Vagina (tissue), 2 donors: ENCODE measurements at regions not wholly inside any gene's neighbourhood (a gene's known extent, or its start where the extent isn't known, plus 50 kb on each side); places are given as distances from the start of the nearest gene placed in this dataset.
"Not testable (repeated sequence)": the region's sequence is repeated elsewhere in the genome, so short reads cannot be mapped to it uniquely, and the experiment has no call there.

Experiments used
- CTCF ChIP-seq, 3 experiments: fragments of 450-650 bp in 2 of 3; fragments of 200-600 bp in 1 of 3; sonication (generic) in 1 of 3; IDR thresholded peaks; one replicate each; pipeline ENCODE4 v1.5.1; 2017 to 2019; ENCODE audit warnings: antibody characterized with exemption in 3 of 3, mild to moderate bottlenecking in 2 of 3, moderate library complexity in 2 of 3
- POLR2A ChIP-seq, 2 donors: fragments of 450-650 bp; IDR thresholded peaks; one replicate each; pipeline ENCODE4 v1.6.1; 2017; ENCODE audit warnings: antibody characterized with exemption in 2 of 2, mild to moderate bottlenecking in 2 of 2, moderate library complexity in 2 of 2

GRCh38 chr9:42461436-42461835 is 278.0 kb downstream of the SPATA31A6 start:
- not testable (repeated sequence) for TF ChIP-seq CTCF, POLR2A (IDR thresholded peaks at IDR 0.05)
